Testis (tissue), 2 donors: ENCODE measurements at regions not wholly inside any gene's neighbourhood (a gene's known extent, or its start where the extent isn't known, plus 50 kb on each side); places are given as distances from the start of the nearest gene placed in this dataset.

ENCODE experiments used
- CTCF ChIP-seq, 3 experiments: fragments of 450-650 bp in 2 of 3; fragments of 200-600 bp in 1 of 3; sonication (generic) in 1 of 3; IDR thresholded peaks; one replicate each; pipeline ENCODE4 v1.5.1; 2016 to 2019; ENCODE audit warnings: antibody characterized with exemption in 3 of 3, mild to moderate bottlenecking in 2 of 3, moderate library complexity in 1 of 3
- POLR2A ChIP-seq: fragments of 450-650 bp; IDR thresholded peaks from one replicate; pipeline ENCODE4 v1.6.1; 2017; ENCODE audit warnings: antibody characterized with exemption, mild to moderate bottlenecking, moderate library complexity

GRCh38 chr12:45611061-45611460, 118.4 kb upstream of the ARID2 start:
- TF ChIP-seq CTCF (IDR thresholded peaks at IDR 0.05) (no peak), POLR2A (no peak)
